GM12875 (cell line): ENCODE measurements at regions not wholly inside any gene's neighbourhood (a gene's known extent, or its start where the extent isn't known, plus 50 kb on each side); places are given as distances from the start of the nearest gene placed in this dataset.
"Not testable (repeated sequence)": the region's sequence is repeated elsewhere in the genome, so short reads cannot be mapped to it uniquely, and the experiment has no call there.

Experiments
- H3K4me3 ChIP-seq: one replicate; pipeline ENCODE4 v1.5.1; 2011; ENCODE audit warnings: low read depth, low read length, control low read depth
- TF ChIP-seq, protein P1 (sequence below): IDR thresholded peaks from 2 replicates; pipeline ENCODE4 v1.5.1; 2011; ENCODE audit warnings: low read depth, mild to moderate bottlenecking, control low read depth, inconsistent platforms, low read length, moderate library complexity, borderline replicate concordance; ENCODE audit not compliant: insufficient read depth

DNA sequence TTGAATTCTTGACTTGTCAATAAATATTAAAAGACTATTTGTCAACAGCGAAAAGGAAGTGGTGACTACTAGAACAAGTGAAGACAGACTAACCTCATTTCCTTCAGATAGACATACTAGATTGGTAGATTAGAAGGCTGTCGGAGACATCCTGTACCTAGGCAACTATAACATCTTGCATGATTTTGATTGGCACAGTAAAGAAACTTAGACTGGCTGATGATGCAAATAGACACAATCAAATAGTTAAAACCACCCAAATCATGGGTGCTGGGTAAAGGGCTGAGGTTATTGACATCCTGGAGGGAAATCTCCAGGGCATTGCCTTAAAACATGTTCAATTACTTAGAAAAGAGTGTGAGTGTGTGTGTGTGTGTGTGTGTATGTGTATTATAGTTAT lies 85.9 kb upstream of the EDEM3 start:
- TF ChIP-seq, protein P1, sequence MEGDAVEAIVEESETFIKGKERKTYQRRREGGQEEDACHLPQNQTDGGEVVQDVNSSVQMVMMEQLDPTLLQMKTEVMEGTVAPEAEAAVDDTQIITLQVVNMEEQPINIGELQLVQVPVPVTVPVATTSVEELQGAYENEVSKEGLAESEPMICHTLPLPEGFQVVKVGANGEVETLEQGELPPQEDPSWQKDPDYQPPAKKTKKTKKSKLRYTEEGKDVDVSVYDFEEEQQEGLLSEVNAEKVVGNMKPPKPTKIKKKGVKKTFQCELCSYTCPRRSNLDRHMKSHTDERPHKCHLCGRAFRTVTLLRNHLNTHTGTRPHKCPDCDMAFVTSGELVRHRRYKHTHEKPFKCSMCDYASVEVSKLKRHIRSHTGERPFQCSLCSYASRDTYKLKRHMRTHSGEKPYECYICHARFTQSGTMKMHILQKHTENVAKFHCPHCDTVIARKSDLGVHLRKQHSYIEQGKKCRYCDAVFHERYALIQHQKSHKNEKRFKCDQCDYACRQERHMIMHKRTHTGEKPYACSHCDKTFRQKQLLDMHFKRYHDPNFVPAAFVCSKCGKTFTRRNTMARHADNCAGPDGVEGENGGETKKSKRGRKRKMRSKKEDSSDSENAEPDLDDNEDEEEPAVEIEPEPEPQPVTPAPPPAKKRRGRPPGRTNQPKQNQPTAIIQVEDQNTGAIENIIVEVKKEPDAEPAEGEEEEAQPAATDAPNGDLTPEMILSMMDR = no peak
- no peak overlapping the region for H3K4me3 ChIP-seq

DNA sequence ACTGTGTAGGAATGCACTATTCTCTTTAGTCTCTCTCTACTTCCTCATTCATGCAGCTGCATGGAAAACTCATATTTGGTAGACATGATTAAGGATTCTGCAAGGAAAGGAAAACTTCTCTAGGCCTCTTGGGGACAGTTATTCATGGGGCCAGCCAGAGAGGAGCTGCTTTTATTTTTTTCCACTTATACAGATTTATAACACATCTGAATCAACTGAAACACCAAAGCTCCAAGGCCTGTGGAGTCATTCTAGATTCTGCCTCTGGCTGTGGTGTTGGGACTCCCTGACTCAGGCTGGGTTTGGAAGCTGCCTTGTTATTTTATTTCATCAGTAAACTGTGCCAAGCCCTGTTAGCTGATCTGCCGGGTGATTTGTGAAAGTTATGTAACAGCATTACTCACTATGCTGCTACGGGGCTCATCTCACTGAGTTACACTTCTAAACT lies 83.9 kb upstream of the EDEM3 start:
- no peak overlapping the region for H3K4me3 ChIP-seq
- TF ChIP-seq, protein P1 = no peak

DNA sequence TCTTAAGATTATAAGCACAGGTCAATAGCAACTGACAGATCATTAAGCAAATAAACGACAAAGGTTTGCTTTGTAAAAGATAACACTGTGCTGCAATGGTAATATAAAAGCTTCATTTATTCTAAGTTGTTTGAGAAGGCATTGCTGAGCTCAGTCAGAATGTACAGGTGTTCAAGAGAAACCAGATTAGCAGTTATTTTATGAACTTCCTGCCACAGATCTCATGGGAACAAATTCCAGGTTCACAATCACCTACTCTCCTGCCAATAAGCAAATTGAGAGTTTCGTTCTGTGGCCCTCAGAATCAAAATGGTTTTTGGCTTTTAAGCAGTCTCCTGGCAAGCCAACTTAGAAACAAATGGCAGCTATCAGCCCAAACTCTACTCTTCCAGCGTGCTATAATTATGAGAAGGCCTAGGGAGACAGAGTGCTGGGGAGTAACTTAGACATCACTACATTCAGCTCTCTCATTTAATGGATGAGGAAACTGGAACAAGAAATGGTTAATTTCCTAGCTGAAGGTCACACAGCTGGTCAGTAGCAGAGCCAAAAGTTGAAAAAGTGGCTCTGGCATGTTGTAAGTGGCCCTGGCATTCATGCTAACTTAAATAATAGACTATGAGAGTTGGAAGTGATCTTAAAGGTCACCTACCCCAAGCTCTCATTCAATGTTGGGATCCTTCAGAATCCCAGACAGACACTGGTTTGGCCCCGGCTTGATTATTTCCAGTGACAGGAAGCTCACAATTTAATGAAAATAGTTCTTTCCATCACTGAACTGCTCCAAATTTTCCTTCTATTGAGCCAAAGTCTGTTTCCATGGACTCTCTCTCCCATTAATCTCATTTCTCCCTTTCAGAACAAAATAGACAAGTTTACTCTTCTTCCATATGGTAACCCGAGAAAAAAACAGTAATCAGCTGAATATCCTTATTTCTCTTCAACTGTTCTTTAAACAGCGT lies 82.6 kb upstream of the EDEM3 start:
- TF ChIP-seq, protein P1 = no peak
- H3K4me3 ChIP-seq = no peak overlapping the region

DNA sequence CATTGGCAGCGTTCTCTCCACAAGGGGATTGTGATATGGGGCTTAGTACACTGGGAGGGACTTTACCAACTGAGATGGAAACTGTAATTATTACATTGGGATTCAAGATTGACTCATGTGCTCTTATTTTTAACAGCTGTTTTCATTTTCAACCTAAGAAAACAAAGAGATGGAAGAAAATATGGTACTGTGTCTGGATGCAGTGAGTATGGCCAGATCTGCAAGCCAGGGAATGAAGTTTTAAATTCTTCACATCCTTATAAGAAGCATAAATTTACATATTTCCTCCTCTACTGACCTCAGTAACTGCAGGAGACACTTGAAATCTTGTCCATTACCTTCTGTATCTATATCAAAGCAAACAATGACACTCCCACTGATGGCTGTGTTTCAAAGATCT lies 81.5 kb upstream of the EDEM3 start:
- no peak overlapping the region for H3K4me3 ChIP-seq

DNA sequence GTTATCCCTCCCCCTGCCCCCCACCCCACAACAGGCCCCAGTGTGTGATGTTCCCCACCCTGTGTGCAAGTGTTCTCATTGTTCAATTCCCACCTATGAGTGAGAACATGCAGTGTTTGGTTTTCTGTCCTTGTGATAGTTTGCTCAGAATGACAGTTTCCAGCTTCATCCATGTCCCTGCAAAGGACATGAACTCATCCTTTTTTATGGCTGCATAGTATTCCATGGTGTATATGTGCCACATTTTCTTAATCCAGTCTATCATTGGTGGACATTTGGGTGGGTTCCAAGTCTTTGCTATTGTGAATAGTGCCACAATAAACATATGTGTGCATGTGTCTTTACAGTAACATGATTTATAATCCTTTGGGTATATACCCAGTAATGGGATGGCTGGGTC lies 79.3 kb upstream of the EDEM3 start:
- not testable (repeated sequence) for H3K4me3 ChIP-seq

More for the DNA sequence above, 81.5 kb upstream of the EDEM3 start:
- TF ChIP-seq, protein P1 = no peak

DNA sequence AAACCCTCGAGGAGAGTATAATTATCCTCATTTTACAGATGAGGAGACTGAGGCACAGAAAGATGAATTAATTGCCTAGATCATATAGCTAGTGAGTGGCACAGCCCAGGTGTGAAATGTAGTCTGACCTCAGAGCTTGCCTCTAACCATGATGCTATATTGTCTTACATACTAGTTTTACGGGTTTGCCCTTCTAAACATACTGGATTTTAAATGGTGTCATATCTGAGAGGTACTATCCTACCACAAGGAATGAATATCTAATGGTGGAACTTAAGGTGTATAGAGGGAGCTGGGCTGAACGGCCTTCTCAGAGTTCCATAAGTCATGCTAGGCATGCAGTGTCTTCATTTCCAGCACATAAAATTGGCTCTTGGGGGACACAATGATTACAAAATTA lies 77.9 kb upstream of the EDEM3 start:
- TF ChIP-seq, protein P1 = no peak
- no peak overlapping the region for H3K4me3 ChIP-seq

DNA sequence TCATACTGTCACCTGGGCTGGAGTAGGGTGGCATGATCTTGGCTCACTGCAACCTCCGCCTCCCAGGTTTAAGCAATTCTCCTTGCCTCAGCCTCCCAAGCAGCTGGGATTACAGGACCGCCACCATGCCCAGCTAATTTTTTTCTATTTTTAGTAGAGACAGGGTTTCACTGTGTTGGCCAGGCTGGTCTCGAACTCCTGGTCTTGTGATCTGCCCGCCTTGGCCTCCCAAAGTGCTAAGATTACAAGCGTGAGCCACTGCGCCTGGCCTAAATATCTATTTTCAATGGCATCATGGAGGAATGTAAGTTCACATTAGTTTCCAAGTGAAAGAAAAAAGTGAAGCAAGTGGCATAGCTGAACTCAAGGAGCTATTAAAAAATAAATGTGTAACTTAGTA lies 74.8 kb upstream of the EDEM3 start:
- not testable (repeated sequence) for H3K4me3 ChIP-seq

DNA sequence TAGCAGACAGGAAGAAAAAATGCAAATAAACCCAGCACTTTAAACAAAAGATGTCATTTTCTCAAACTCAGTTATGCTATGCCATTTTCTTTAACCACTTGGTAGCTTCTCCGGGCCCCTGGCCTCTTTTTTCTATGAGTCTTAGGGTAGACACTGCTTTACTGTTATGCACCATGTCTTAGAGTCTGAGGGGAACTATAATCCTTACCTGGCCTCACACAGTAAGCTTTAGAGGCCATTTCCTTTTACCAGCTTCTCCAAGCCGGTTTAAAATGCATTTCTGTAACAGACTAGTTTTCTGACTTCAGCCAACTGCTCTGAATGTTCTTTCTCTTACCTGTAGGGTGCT lies 73.7 kb upstream of the EDEM3 start:
- H3K4me3 ChIP-seq = no peak overlapping the region
- TF ChIP-seq, protein P1 = no peak
